Fibroblast of skin of right biceps (primary cell): ENCODE measurements at regions not wholly inside any gene's neighbourhood (a gene's known extent, or its start where the extent isn't known, plus 50 kb on each side); places are given as distances from the start of the nearest gene placed in this dataset.

Experiments
- DNase-seq: peaks from one replicate; pipeline ENCODE4 v3.0.0-alpha.2; 2013

DNA sequence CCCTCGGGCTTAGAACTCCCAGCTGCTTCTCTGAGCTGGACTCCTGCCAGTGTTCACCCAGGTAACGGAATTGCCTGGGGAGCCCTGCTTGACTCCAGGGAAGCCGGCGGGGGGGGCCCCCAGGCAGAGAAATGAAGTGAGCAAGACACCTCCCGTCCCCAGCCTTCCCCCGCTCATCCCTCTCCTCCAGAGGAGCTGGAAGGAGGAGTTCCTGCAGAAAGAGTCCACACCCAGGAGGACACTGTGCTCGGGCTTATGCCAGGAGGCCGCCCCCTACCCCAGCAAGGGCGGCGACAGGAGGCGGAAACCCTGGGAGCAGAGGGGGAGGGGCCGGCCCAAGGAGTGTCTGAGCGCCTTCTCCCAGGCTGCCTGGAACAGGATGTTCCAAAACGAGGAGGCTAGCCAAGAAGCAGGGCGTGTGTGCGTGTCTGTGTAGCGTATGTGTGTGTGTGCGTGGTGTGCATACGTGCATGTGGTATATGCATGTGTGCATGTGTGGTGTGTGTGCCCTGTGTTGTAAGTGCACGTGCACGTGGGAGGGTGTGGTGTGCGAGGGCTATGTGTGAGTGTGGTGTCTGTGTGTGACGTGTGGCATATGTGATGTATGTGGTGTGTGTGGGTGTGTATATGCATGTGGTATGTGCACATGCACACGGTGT lies 511.3 kb downstream of the SHQ1 start:
- DNase-seq: peak; percentile 83

DNA sequence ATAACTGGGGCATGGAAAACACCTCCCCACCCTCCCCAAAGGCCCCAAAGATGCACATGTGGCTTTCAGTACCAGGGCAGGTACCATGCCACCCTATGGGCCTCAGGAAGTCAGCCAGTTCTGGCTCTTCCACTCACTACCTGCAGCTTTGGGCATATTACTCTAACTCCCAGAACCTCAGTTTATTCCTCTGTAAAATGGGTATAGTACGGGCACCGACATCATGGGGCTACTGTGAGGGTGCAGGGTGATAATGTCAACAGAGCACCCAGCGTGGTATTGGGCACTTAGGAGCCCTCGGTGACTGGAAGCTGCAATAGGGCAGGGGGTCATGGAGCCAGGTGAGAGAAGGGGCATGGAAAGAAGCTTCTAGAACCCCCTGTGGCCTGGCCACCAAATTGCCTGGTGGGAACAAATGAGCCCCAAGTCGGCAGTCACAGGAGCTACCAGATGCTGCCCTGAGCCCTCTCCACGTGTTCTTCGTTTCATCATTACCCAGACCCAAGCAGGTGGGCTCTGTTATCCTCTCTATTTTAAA lies 512.1 kb downstream of the SHQ1 start:
- DNase-seq: no peak

DNA sequence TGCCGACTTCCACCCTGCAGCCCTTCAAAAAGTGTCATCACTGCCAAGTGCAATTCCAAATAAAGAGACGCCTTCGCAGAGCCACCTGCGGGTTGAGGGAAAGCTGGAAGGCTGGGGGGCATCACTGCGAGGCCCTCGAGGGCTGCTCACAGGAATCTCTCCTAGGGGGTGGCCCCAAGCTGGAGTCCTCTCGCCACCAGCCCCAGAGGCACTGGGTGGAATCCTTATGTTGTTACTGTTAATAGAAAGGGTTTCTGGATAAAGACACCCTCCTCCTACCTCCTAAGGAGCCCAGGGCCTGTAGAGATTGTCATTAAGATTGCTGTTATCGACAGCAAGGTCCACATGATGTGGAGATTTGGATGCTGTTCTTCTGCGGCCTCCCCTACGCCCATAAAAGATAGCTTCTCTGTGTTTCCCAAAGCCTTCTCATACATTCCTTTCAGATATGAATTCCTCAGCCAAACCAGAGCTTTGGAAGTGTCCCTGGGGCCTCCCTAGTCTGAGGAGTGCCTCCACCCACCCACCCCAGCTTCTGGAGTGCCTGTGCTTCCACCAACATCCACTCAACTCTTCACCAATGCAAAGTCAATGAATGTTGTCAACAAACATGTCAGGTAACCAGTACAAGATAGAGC lies 512.7 kb downstream of the SHQ1 start:
- peak; percentile 36 for DNase-seq

DNA sequence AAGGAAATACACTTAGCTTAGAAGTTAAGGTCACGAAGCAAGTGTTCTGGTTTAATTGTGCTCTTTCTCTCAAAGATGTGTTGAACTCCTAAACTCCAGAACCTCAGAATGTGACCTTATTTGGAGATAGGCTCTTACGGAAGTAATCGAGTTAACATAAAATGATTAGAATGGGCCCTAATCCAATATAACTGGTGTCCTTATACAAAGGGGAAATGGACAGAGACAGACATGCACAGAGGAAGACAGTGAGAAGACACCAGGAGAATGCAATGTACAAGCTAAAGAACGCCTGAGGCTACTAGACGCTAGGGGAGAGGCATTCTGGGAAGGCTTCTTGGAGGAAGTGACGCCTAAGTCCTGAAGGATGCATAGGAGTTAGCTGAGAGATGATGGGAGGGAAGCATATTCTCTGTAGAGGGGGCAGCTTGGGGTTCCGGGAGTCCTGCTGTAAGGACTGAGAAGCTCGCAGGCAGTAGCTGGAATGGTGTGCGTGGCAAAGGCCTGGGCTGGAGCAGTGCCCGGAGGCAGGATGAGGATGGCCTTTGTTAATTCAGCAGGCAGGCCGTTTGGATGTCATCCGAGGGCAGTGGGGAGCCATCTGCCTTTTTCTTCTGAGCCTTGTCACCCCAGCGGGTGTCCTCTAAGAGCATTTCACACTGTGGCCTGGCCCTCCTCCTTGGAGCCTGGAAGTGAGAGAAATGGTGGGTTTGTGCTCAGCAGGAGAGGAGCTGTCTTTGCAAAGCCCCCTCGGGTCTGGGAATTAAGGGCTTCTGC lies 513.4 kb downstream of the SHQ1 start:
- no peak for DNase-seq

- DNase-seq: no peak
Observed at GRCh38 chr3:72332689-72333088, 515.6 kb downstream of the SHQ1 start.

- DNase-seq: no peak
Observed at GRCh38 chr3:72332036-72332435, 516.2 kb downstream of the SHQ1 start.

GRCh38 chr3:72331076-72331475 lies 517.2 kb downstream of the SHQ1 start:
- no peak for DNase-seq

DNA sequence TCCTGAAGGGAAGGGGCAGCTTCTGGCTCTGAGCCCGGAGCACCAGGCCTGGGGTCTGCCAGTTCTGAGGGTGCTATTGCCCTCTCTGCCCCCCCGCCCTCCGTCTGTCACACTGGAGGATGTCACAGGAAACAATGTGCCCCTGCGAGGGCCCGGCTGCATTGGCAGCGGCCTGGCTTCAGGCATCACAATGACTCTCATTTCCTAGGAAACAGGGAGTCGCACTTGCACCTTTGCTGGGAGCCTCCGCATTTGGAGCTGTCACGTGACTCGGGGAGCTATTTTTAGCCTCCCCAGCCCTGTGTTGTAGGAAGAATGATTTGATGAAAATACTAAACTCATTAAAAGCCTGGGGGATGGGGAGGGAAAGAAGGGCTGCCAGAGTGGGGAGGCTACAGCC lies 518.9 kb downstream of the SHQ1 start:
- peak; percentile 69 for DNase-seq

DNA sequence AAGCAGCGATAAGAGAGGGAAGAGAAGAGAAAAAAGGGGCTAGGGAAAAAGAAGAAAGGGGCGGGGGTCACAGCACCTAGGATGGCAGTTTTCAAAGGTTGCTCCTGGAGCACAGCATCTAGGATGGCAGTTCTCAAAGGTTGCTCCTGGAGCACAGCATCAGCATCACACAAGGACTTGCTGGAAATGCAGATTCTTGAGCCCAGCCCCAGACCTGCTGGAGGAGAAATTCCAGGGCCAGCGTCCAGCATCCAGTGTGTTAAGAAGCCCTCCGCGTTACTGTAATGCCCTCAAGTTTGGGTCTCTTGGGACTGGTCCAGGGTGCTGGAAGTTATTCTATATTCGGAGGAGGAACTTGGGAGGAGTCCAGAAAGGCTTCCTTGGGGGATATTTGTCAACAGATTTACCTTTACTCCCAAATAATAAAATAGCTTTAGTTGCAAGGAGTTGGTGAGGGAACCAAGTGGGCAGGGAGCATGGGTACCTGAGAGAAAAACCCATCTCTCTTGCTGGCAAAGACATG lies 519.4 kb downstream of the SHQ1 start:
- DNase-seq: no peak

DNA sequence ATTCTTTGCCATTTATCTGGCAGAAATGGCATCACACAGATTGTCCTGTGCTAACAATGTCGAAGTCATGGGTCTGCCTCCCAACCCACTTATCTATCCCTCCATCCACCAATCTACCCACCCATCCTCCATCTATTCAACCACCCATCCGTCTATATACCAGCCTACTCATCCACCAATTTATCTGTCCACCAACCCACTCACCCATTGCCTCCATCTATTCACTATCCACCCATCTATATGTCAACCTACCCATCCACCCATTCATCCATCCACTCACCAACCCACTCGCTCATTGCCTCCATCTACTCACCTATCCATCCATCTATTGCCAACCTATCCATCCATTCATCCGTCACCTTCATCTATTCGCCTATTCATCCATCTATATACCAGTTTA lies 521.2 kb downstream of the SHQ1 start:
- no peak for DNase-seq

GRCh38 chr3:72324253-72324811 lies 523.9 kb downstream of the SHQ1 start:
- DNase-seq: no peak

- no peak for DNase-seq
Observed at GRCh38 chr3:72323773-72324172, 524.5 kb downstream of the SHQ1 start.

- DNase-seq: no peak
Observed at GRCh38 chr3:72322264-72322976, 525.8 kb downstream of the SHQ1 start.

DNA sequence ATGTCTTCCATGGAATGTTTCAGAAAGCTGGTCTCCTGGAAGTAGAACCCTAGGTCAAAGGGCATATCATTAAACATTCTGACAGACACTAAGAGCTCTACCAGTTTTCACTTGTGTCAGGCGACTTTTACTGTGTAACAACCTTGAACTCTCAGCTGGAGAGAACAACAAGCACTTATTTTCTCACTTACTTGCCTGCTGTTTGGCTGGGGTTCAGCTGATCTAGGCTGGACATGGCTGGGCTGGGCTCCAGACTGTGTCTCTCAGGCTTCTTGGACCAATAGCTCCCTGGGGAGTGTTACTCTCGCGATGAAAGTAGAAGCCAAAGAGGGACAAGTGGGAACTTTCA lies 527.3 kb downstream of the SHQ1 start:
- DNase-seq: no peak

- DNase-seq: no peak
Observed at GRCh38 chr3:72320095-72320954, 527.9 kb downstream of the SHQ1 start.

DNA sequence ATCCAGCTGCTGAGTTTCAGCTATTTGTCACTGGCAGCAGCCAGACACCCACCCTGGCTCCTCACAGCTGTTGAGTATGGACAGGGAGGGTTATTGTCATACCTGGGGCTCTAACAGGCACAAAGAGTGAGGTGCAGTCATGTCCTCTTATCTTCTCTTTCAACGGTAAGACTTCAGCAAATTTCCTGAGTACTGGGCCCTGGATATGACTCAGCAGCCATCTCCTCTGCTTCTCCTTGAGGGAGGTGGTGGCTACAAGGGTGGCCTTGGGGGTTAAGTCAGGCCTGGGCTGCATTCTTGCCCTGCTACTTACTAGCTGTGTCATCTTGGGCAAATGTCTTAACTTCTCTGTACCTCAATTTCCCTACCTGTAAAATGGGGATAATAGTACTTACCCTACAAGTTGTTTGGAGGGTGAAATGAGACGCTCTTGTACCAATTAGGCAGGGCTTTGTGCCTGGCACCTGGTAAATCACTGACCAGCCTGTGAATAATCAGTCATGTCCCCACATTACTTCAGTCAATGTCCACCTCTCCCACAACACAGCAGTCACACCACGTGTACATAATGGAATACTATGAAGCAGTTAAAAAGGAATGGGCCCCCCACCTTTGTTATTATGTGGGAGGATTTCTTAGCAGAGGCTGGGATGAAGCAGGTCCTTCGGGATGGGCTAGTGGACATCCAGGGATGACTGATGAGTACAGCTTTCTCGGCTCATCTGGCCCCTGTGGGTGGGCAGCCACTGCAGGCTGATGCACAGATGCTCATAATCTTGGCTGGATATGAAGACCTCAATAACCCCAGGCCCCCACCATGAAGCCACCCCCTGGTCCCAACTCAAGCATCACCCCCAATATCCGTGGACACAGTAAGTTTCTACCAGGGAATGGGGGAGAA lies 528.8 kb downstream of the SHQ1 start:
- DNase-seq: peak; percentile 61

- no peak for DNase-seq
Observed at GRCh38 chr3:72318504-72319193, 529.6 kb downstream of the SHQ1 start.

- no peak for DNase-seq
Observed at GRCh38 chr3:72317491-72317890, 530.8 kb downstream of the SHQ1 start.

DNA sequence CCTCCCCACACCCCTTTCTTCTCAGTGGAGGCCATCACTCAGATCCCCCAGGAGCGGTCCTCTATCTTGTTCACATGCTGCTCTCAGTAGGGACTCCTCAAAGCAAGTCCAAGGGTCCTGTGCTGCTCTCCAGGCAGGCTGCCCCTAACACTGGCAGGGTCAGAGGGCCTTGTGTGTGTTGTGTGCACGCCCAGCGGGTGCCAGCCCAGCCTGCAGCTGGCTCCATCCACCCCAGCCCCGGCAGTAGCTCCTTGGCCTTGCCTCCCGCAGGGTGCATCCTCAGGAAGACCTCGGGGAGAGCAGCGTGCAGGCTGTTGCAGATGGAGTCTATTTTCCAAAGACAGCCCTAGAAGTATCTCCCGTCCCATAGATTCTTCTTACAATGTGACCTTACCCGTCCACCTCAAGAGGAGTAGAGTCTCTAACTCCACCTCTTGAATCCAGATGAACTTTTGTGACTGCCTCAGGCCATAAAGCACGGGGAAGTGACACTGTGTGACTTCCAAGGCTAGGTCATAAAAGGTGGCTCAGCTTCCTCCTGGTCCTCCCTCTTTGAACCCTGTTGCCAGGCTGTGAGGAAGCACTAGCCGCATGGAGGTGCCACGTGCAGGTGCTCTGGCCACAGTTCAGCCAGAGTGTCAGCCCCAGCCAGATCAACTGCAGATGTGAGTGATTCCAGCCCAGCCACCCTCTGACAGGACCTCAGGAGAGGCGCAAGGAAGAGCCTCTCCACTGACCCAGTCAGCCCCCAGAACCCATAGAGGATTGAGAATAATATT lies 531.6 kb downstream of the SHQ1 start:
- DNase-seq: no peak
